ENCODE measurements at regions not wholly inside any gene's neighbourhood (a gene's known extent, or its start where the extent isn't known, plus 50 kb on each side); places are given as distances from the start of the nearest gene placed in this dataset.

DNA sequence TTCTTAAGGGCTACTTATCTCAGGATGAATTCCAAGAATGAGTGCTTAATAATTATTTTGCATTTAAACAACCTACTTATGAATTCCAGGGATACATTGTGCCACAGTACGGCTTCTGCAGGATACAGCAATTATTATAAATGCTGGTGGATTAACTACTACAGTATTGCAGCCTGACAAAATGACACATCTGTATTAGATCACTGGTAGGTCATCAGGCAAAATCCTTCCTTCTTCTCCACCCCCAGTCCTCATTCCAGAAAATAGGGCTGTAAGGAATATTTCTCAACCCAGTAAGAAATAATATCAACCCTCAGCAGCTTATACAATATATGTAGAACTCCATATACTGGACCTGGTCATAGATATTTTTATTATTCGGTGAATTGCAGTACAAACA, 79.3 kb upstream of the RORA start:
- Histone ChIP-seq H3K27me3 (replicated peaks in 1 of 2; ENCODE audit: control insufficient read depth in 2 of 2, insufficient read depth in 2 of 2, low read length in 1 of 2) (no peaks in the 10 kb centered on the region; a peak in 1 of 4 replicates), H3K79me2 (ENCODE audit: control insufficient read depth, insufficient read depth, low read length) (no peaks in the 10 kb centered on the region), H2AFZ (ENCODE audit: control insufficient read depth, low read depth, low read length) (no peak overlapping the region), H3K27ac (ENCODE audit: control insufficient read depth, insufficient read depth) (no peak overlapping the region), H3K4me1 (ENCODE audit: control insufficient read depth, insufficient read depth, low read length) (no peaks in the 10 kb centered on the region), H3K9me3 (replicated peaks; ENCODE audit: control insufficient read depth, insufficient read depth, low read length) (no peaks in the 10 kb centered on the region), H3K36me3 (ENCODE audit: control insufficient read depth in 2 of 2, insufficient read depth in 2 of 2, low read length in 1 of 2) (no peaks in the 10 kb centered on the region), H3K4me2 (ENCODE audit: control insufficient read depth, insufficient read depth) (no peak overlapping the region), H4K20me1 (ENCODE audit: control insufficient read depth, insufficient read depth) (no peaks in the 10 kb centered on the region), H3K9ac (ENCODE audit: control insufficient read depth, insufficient read depth, low read length) (no peak overlapping the region), H3K4me3 (no peak overlapping the region)
- POLR2A ChIA-PET: no interaction called here
- in situ Hi-C loops (cut with MboI) (no loop called here), intact Hi-C loops (cut with micrococcal nuclease; ENCODE audit: unreplicated experiment) (no loop called here)
- CTCF ChIA-PET: no interaction called here
- FAIRE-seq (no peak), ATAC-seq (no peak), DNase-seq (ENCODE audit: low read depth, low spot score) (no peak)
- 49% methylated on average over 2 of the region's 2 CpGs for WGBS (ENCODE audit: insufficient coverage, insufficient replicate concordance, low lambda C conversion rate, missing lambda C conversion rate)
- TF ChIP-seq DPF2 (IDR thresholded peaks at IDR 0.05): no peak
- TF ChIP-seq MYC (IDR thresholded peaks at IDR 0.05; ENCODE audit: insufficient read depth, insufficient read length, insufficient replicate concordance, low read length, severe bottlenecking): no peak
- no peak for TF ChIP-seq ESRRA (IDR thresholded peaks at IDR 0.05; ENCODE audit: low read length)
- TF ChIP-seq, protein P1, sequence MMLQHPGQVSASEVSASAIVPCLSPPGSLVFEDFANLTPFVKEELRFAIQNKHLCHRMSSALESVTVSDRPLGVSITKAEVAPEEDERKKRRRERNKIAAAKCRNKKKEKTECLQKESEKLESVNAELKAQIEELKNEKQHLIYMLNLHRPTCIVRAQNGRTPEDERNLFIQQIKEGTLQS (IDR thresholded peaks at IDR 0.05; ENCODE audit: borderline replicate concordance, extremely low read depth, low read depth, low read length): no peak
- TF ChIP-seq, protein P2, sequence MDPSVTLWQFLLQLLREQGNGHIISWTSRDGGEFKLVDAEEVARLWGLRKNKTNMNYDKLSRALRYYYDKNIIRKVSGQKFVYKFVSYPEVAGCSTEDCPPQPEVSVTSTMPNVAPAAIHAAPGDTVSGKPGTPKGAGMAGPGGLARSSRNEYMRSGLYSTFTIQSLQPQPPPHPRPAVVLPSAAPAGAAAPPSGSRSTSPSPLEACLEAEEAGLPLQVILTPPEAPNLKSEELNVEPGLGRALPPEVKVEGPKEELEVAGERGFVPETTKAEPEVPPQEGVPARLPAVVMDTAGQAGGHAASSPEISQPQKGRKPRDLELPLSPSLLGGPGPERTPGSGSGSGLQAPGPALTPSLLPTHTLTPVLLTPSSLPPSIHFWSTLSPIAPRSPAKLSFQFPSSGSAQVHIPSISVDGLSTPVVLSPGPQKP (IDR thresholded peaks at IDR 0.05; ENCODE audit: low read depth, low read length): no peak
- TF ChIP-seq GABPA (IDR thresholded peaks at IDR 0.05; ENCODE audit: low read depth): no peak
- TF ChIP-seq EP300 (IDR thresholded peaks at IDR 0.05; ENCODE audit: borderline replicate concordance in 1 of 2, control insufficient read depth in 1 of 2, low read depth in 2 of 2, low read length in 2 of 2): no peak
- TF ChIP-seq FOS (IDR thresholded peaks at IDR 0.05; ENCODE audit: borderline replicate concordance, extremely low read depth, insufficient read length): no peak
- no peak for TF ChIP-seq MEF2A (IDR thresholded peaks at IDR 0.05; ENCODE audit: insufficient read depth, low read depth, low read length)
- TF ChIP-seq CREB1 (IDR thresholded peaks at IDR 0.05; ENCODE audit: low read depth): no peak
- TF ChIP-seq, protein P3, sequence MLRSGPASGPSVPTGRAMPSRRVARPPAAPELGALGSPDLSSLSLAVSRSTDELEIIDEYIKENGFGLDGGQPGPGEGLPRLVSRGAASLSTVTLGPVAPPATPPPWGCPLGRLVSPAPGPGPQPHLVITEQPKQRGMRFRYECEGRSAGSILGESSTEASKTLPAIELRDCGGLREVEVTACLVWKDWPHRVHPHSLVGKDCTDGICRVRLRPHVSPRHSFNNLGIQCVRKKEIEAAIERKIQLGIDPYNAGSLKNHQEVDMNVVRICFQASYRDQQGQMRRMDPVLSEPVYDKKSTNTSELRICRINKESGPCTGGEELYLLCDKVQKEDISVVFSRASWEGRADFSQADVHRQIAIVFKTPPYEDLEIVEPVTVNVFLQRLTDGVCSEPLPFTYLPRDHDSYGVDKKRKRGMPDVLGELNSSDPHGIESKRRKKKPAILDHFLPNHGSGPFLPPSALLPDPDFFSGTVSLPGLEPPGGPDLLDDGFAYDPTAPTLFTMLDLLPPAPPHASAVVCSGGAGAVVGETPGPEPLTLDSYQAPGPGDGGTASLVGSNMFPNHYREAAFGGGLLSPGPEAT (IDR thresholded peaks at IDR 0.05; ENCODE audit: low read depth): no peak
- TF ChIP-seq POU2F2 (IDR thresholded peaks at IDR 0.05; ENCODE audit: borderline replicate concordance, low read depth, low read length): no peak
- no peak for TF ChIP-seq MTA3 (IDR thresholded peaks at IDR 0.05; ENCODE audit: borderline replicate concordance, low read length)
- TF ChIP-seq CBX5 (IDR thresholded peaks at IDR 0.05; ENCODE audit: low read depth): no peak
- no peak for TF ChIP-seq ETV6 (conservative IDR thresholded peaks at IDR 0.05 in 1 of 2, IDR thresholded peaks at IDR 0.05 in 1 of 2; ENCODE audit: borderline replicate concordance in 1 of 2, low read depth in 1 of 2)
- no peak for TF ChIP-seq SMAD1 (IDR thresholded peaks at IDR 0.05; ENCODE audit: low read depth, partially characterized antibody)
- no peak for TF ChIP-seq CHD1 (IDR thresholded peaks at IDR 0.05; ENCODE audit: low read depth, low read length)
- TF ChIP-seq MYB (IDR thresholded peaks at IDR 0.05; ENCODE audit: borderline replicate concordance, low read depth, low read length): no peak
- RAD21 ChIA-PET (ENCODE audit: unreplicated experiment): no interaction called here
- no TSS peak for BruUV-seq (replicated peaks)
- SMC1A ChIA-PET (ENCODE audit: uncharacterized antibody, unreplicated experiment): no interaction called here
